HG03196 (cell line): ENCODE measurements at regions not wholly inside any gene's neighbourhood (a gene's known extent, or its start where the extent isn't known, plus 50 kb on each side); places are given as distances from the start of the nearest gene placed in this dataset.

ENCODE experiments used
- ATAC-seq: cut with Tn5 transposase; IDR thresholded peaks from one replicate; pipeline ENCODE4 v1.9.1; 2021; ENCODE audit not compliant: unreplicated experiment

GRCh38 chr11:87437844-87438223 lies 400.1 kb downstream of the TMEM135 start:
- ATAC-seq: no peak

- ATAC-seq: no peak
Measured at GRCh38 chr11:87437133-87437843, 399.6 kb downstream of the TMEM135 start.

GRCh38 chr11:87432022-87432421 lies 394.3 kb downstream of the TMEM135 start:
- ATAC-seq: no peak

- no peak for ATAC-seq
Measured at GRCh38 chr11:87431392-87431791, 393.7 kb downstream of the TMEM135 start.

GRCh38 chr11:87430821-87431220 lies 393.1 kb downstream of the TMEM135 start:
- no peak for ATAC-seq

GRCh38 chr11:87429996-87430395 lies 392.3 kb downstream of the TMEM135 start:
- ATAC-seq: no peak

- no peak for ATAC-seq
Measured at GRCh38 chr11:87428266-87428665, 390.5 kb downstream of the TMEM135 start.

GRCh38 chr11:87425943-87426342 lies 388.2 kb downstream of the TMEM135 start:
- ATAC-seq: no peak

- ATAC-seq: no peak
Measured at GRCh38 chr11:87425391-87425790, 387.7 kb downstream of the TMEM135 start.

- no peak for ATAC-seq
Measured at GRCh38 chr11:87423161-87423560, 385.4 kb downstream of the TMEM135 start.

GRCh38 chr11:87422566-87422965 lies 384.8 kb downstream of the TMEM135 start:
- no peak for ATAC-seq

GRCh38 chr11:87421422-87421821 lies 383.7 kb downstream of the TMEM135 start:
- ATAC-seq: peak; percentile 70

- no peak for ATAC-seq
Measured at GRCh38 chr11:87417951-87418350, 380.2 kb downstream of the TMEM135 start.

GRCh38 chr11:87405843-87406242 lies 368.1 kb downstream of the TMEM135 start:
- no peak for ATAC-seq

- no peak for ATAC-seq
Measured at GRCh38 chr11:87405356-87405755, 367.6 kb downstream of the TMEM135 start.

- ATAC-seq: no peak
Measured at GRCh38 chr11:87401653-87402052, 363.9 kb downstream of the TMEM135 start.

- ATAC-seq: no peak
Measured at GRCh38 chr11:87399341-87399740, 361.6 kb downstream of the TMEM135 start.

GRCh38 chr11:87398931-87399330 lies 361.2 kb downstream of the TMEM135 start:
- no peak for ATAC-seq

GRCh38 chr11:87397011-87397865 lies 359.5 kb downstream of the TMEM135 start:
- ATAC-seq: no peak

- no peak for ATAC-seq
Measured at GRCh38 chr11:87394924-87395323, 357.2 kb downstream of the TMEM135 start.

- no peak for ATAC-seq
Measured at GRCh38 chr11:87392665-87393064, 354.9 kb downstream of the TMEM135 start.

GRCh38 chr11:87391496-87391895 lies 353.8 kb downstream of the TMEM135 start:
- ATAC-seq: no peak
